ENCODE measurements at regions not wholly inside any gene's neighbourhood (a gene's known extent, or its start where the extent isn't known, plus 50 kb on each side); places are given as distances from the start of the nearest gene placed in this dataset.

DNA sequence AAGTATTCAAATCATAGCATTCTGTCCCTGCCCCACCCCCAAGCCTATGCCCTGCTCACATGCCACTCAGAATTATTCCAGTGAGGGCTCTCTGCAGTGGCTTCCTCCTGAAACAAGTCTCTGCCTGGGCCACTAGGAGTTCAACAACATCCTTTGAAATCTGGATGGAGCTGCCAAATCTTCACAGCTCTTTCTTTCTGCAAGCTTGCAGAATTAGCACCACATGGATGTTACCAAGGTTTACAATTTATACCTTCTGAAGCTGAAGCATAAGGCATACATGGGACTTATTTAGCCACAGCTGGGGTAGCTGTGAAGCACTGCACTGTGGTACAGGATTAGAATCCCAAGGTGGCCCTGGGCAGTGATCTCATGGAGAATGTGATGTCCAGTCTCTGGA, 577.5 kb downstream of the CD109 start:
- Mint-ChIP-seq H3K36me3 (ENCODE audit: insufficient read depth, unreplicated experiment) (no peaks in the 10 kb centered on the region), H3K27me3 (ENCODE audit: insufficient read depth, unreplicated experiment) (no peaks in the 10 kb centered on the region), H3K4me1 (ENCODE audit: insufficient read depth, unreplicated experiment) (no peaks in the 10 kb centered on the region), H3K9me3 (ENCODE audit: unreplicated experiment) (no peaks in the 10 kb centered on the region), H3K4me3 (ENCODE audit: unreplicated experiment) (no peak overlapping the region), H3K27ac (ENCODE audit: low read depth, unreplicated experiment) (no peak overlapping the region)
- no peak for DNase-seq (ENCODE audit: unreplicated experiment)
- POLR2A ChIA-PET, result no interaction called here
- CTCF ChIA-PET, result interaction anchor here (1.1 to 1.4 kb wide), 2 partner anchors 11 to 182 kb away, joined by 3 read pairs; no protein-coding TSS in a partner anchor
- intact Hi-C loops (cut with micrococcal nuclease), result no loop called here
- TF ChIP-seq, protein P1, sequence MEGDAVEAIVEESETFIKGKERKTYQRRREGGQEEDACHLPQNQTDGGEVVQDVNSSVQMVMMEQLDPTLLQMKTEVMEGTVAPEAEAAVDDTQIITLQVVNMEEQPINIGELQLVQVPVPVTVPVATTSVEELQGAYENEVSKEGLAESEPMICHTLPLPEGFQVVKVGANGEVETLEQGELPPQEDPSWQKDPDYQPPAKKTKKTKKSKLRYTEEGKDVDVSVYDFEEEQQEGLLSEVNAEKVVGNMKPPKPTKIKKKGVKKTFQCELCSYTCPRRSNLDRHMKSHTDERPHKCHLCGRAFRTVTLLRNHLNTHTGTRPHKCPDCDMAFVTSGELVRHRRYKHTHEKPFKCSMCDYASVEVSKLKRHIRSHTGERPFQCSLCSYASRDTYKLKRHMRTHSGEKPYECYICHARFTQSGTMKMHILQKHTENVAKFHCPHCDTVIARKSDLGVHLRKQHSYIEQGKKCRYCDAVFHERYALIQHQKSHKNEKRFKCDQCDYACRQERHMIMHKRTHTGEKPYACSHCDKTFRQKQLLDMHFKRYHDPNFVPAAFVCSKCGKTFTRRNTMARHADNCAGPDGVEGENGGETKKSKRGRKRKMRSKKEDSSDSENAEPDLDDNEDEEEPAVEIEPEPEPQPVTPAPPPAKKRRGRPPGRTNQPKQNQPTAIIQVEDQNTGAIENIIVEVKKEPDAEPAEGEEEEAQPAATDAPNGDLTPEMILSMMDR (IDR thresholded peaks at IDR 0.05; ENCODE audit: unreplicated experiment), result no peak
- no TSS peak for BruUV-seq (replicated peaks)

DNA sequence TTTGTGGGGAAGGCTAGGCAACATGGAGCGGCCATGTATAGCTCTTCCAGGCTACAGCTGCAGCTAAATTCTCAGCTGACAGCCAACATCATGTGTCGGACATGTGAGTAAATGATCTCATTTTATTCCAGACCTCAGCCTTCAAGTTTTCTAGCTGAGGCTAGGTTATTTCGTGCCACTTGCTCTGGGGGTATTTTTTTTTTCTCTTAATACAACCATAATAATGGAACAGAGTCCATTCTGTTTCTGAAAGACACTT, 573.5 kb downstream of the CD109 start:
- CTCF ChIA-PET, result interaction anchor here (0.7 kb wide), 1 partner anchor 9 kb away, joined by 4 read pairs; no protein-coding TSS in a partner anchor
- no peak overlapping the region for H3K27ac Mint-ChIP-seq (ENCODE audit: low read depth, unreplicated experiment)
- intact Hi-C loops (cut with micrococcal nuclease), result no loop called here

DNA sequence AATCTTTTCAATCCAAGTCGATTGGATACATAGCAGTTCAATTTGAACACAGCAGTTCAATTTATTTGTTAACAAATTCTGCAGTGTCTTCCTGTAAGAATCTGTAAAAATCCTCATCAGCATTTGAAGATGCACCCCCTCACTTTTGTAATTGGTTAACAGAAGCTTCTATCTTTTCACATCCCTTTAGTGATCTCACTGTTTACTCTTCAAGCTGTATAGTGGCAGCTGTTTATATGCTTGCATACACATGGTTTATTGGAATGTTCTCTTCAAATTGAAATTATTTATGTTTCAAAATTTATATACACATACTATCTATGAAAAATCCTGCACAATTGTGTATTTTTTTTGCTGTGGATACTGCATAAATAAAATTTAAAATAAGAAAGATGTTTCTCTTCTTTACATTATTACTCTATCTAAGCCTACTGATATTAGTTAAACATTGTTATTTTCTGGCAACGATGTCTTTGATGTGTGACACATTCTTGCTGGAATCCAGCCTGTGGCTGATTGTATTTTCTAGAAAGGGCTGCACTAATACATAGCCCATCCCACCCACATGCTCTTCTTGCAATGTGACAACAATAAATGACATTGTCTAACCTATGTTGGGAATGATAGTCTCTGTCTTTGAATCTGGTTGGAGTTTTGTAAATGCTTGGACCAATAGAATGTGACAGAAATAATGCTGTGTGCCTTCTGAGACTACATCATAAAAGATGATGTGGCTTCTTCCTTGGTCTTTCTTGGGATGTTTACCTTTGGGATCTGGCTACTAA, 573.0 kb downstream of the CD109 start:
- CTCF ChIA-PET, result interaction anchor here (0.7 kb wide), 1 partner anchor 10 kb away, joined by 4 read pairs; no protein-coding TSS in a partner anchor

More for the DNA sequence above, 573.5 kb downstream of the CD109 start:
- TF ChIP-seq, protein P1 (IDR thresholded peaks at IDR 0.05; ENCODE audit: unreplicated experiment), result no peak
- POLR2A ChIA-PET, result interaction anchor here (0.6 to 0.7 kb wide), 2 partner anchors 71 to 192 kb away, joined by 3 read pairs; no protein-coding TSS in a partner anchor
- no TSS peak for BruUV-seq (replicated peaks)
- Mint-ChIP-seq H3K4me3 (ENCODE audit: unreplicated experiment) (no peak overlapping the region), H3K9me3 (ENCODE audit: unreplicated experiment) (no peaks in the 10 kb centered on the region), H3K4me1 (ENCODE audit: insufficient read depth, unreplicated experiment) (no peaks in the 10 kb centered on the region), H3K36me3 (ENCODE audit: insufficient read depth, unreplicated experiment) (no peaks in the 10 kb centered on the region), H3K27me3 (ENCODE audit: insufficient read depth, unreplicated experiment) (no peaks in the 10 kb centered on the region)
- DNase-seq (ENCODE audit: unreplicated experiment), result no peak

DNA sequence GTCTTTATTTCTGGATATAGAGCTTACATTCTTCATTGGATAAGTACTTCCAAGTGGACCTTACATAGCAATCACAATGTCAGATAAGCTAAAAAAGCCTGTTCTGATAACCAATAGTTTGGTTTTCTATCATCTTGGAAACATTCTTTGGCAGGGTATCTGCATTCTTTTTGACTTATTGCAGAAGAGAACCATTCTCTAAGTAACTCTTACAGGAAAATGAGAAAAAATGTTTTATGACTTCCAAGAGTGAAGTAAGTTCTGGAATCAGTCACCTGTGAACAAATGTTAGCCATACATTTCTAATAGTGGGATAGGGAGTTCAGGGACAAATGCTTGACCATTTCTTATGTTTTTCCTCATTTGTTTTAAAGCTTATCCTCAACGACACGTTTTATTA, 564.0 kb downstream of the CD109 start:
- Mint-ChIP-seq H3K36me3 (ENCODE audit: insufficient read depth, unreplicated experiment) (no peaks in the 10 kb centered on the region), H3K4me1 (ENCODE audit: insufficient read depth, unreplicated experiment) (no peaks in the 10 kb centered on the region), H3K27me3 (ENCODE audit: insufficient read depth, unreplicated experiment) (no peaks in the 10 kb centered on the region), H3K4me3 (ENCODE audit: unreplicated experiment) (no peak overlapping the region), H3K9me3 (ENCODE audit: unreplicated experiment) (no peaks in the 10 kb centered on the region), H3K27ac (ENCODE audit: low read depth, unreplicated experiment) (no peak overlapping the region)
- ChIA-PET POLR2A (interaction anchor here (0.7 kb wide), 1 partner anchor 9 kb away, joined by 3 read pairs; no protein-coding TSS in a partner anchor), CTCF (interaction anchor here (0.8 kb wide), 1 partner anchor 84 kb away, joined by 3 read pairs; no protein-coding TSS in a partner anchor)
- no TSS peak for BruUV-seq (replicated peaks)
- intact Hi-C loops (cut with micrococcal nuclease), result no loop called here
- TF ChIP-seq, protein P1 (IDR thresholded peaks at IDR 0.05; ENCODE audit: unreplicated experiment), result no peak
- no peak for DNase-seq (ENCODE audit: unreplicated experiment)

More for the DNA sequence above, 573.0 kb downstream of the CD109 start:
- Mint-ChIP-seq H3K9me3 (ENCODE audit: unreplicated experiment) (no peaks in the 10 kb centered on the region), H3K36me3 (ENCODE audit: insufficient read depth, unreplicated experiment) (no peaks in the 10 kb centered on the region), H3K27me3 (ENCODE audit: insufficient read depth, unreplicated experiment) (no peaks in the 10 kb centered on the region), H3K27ac (ENCODE audit: low read depth, unreplicated experiment) (no peak overlapping the region), H3K4me1 (ENCODE audit: insufficient read depth, unreplicated experiment) (no peaks in the 10 kb centered on the region), H3K4me3 (ENCODE audit: unreplicated experiment) (no peak overlapping the region)
- POLR2A ChIA-PET, result interaction anchor here (0.6 to 0.7 kb wide), 2 partner anchors 70 to 191 kb away, joined by 3 read pairs; no protein-coding TSS in a partner anchor
- no TSS peak for BruUV-seq (replicated peaks)
- intact Hi-C loops (cut with micrococcal nuclease), result no loop called here
- TF ChIP-seq, protein P1 (IDR thresholded peaks at IDR 0.05; ENCODE audit: unreplicated experiment), result no peak
- no peak for DNase-seq (ENCODE audit: unreplicated experiment)
